Endothelial cell of umbilical vein (primary cell): ENCODE measurements at regions not wholly inside any gene's neighbourhood (a gene's known extent, or its start where the extent isn't known, plus 50 kb on each side); places are given as distances from the start of the nearest gene placed in this dataset.

Experiments
- BruUV-seq: library from RNA; stranded (reverse); fragments of 400-500 nt; replicated peaks from 2 replicates; lab custom pipeline; 2021; lab: Mats Ljungman, UMichigan
- CTCF ChIA-PET: fragments of 300-600, 350-600 bp; sonication (Branson Sonifier 250); formaldehyde crosslinking; loops from one replicate; lab custom pipeline; 2021; ENCODE audit warnings: antibody characterized with exemption, inconsistent platforms; lab: Charles Lee
- POLR2A ChIA-PET: fragments of 300-600, 350-600 bp; sonication (Branson Sonifier 250); formaldehyde crosslinking; loops from one replicate; lab custom pipeline; 2021; ENCODE audit warnings: antibody characterized with exemption, inconsistent platforms; lab: Charles Lee
- DNase-seq: peaks from one replicate; pipeline ENCODE4 v3.0.0-alpha.2; 2011; ENCODE audit warnings: low read depth, low spot score
- FAIRE-seq: peaks from 2 replicates; lab custom pipeline; 2011; peaks lifted over from hg19 to GRCh38; lab: Jason Lieb, UNC
- H2AFZ ChIP-seq: 2 replicates; pipeline ENCODE4 v1.6.0; 2012; ENCODE audit warnings: low read depth, low read length, control low read depth, inconsistent platforms
- H3K27ac ChIP-seq: 2 replicates; pipeline ENCODE4 v1.5.1; 2011; ENCODE audit warnings: low read depth, mild to moderate bottlenecking, control low read depth, low read length, moderate library complexity; ENCODE audit not compliant: insufficient read depth
- H3K27me3 ChIP-seq, 2 experiments: 2 replicates each; pipeline versions ENCODE4 v1.6.0 to v1.6.1; 2011; ENCODE audit warnings: low read length in 2 of 2, mixed read lengths in 1 of 2; ENCODE audit not compliant: control insufficient read depth in 2 of 2, insufficient read depth in 2 of 2
- H3K36me3 ChIP-seq, 2 experiments: 2 replicates in 1 of 2; 3 replicates in 1 of 2; pipeline ENCODE4 v1.5.1; 2011; ENCODE audit warnings: low read length in 2 of 2, mild to moderate bottlenecking in 1 of 2, moderate library complexity in 1 of 2; ENCODE audit not compliant: control insufficient read depth in 2 of 2, insufficient read depth in 2 of 2; ENCODE audit errors: extremely low read depth in 1 of 2
- H3K4me1 ChIP-seq: 3 replicates; pipeline ENCODE4 v1.5.1; 2011; ENCODE audit warnings: mild to moderate bottlenecking, low read length; ENCODE audit not compliant: control insufficient read depth, insufficient read depth; ENCODE audit errors: extremely low read depth
- H3K4me2 ChIP-seq: 2 replicates; pipeline ENCODE4 v1.6.1; 2011; ENCODE audit warnings: low read length, control low read depth, mixed read lengths; ENCODE audit not compliant: insufficient read depth
- H3K4me3 ChIP-seq, 3 experiments: fragments of 200-600 bp in 1 of 3; sonication (generic), shearing (Covaris generic) in 1 of 3; replicated peaks in 1 of 3; 2 replicates each; pipeline ENCODE4 v1.5.1; 2011 to 2016; ENCODE audit warnings: control low read depth in 3 of 3, low read length in 3 of 3, mild to moderate bottlenecking in 2 of 3, inconsistent platforms in 1 of 3, low read depth in 1 of 3, moderate library complexity in 1 of 3; ENCODE audit not compliant: insufficient read depth in 1 of 3
- H3K79me2 ChIP-seq: 2 replicates; pipeline ENCODE4 v1.6.0; 2012; ENCODE audit warnings: low read length, inconsistent platforms; ENCODE audit not compliant: control insufficient read depth, insufficient read depth
- H3K9ac ChIP-seq: replicated peaks from 2 replicates; pipeline ENCODE3; 2011; ENCODE audit warnings: low read length, control low read depth; ENCODE audit not compliant: insufficient read depth; ENCODE audit errors: extremely low read depth
- H3K9me1 ChIP-seq: replicated peaks from 3 replicates; pipeline ENCODE4 v1.6.0; 2011; ENCODE audit warnings: mild to moderate bottlenecking, low read length; ENCODE audit not compliant: control insufficient read depth, insufficient read depth; ENCODE audit errors: extremely low read depth
- H3K9me3 ChIP-seq: replicated peaks from 2 replicates; pipeline ENCODE4 v1.5.1; 2012; ENCODE audit warnings: low read length, inconsistent platforms; ENCODE audit not compliant: control insufficient read depth, insufficient read depth
- H4K20me1 ChIP-seq: replicated peaks from 2 replicates; pipeline ENCODE3; 2011; ENCODE audit warnings: mild to moderate bottlenecking, low read length; ENCODE audit not compliant: control insufficient read depth, insufficient read depth; ENCODE audit errors: extremely low read depth
- CTCF ChIP-seq, 2 donors: IDR thresholded peaks; 1 replicate in 1 of 2; 2 replicates in 1 of 2; pipeline ENCODE4 v1.5.1; 2011; ENCODE audit warnings: low read length in 2 of 2, mild to moderate bottlenecking in 2 of 2, moderate library complexity in 2 of 2, control low read depth in 1 of 2, inconsistent platforms in 1 of 2, low read depth in 1 of 2; ENCODE audit not compliant: insufficient read depth in 1 of 2; ENCODE audit errors: extremely low read depth in 1 of 2
- GATA2 ChIP-seq: IDR thresholded peaks from 2 replicates; pipeline ENCODE4 v1.7.0; 2011; ENCODE audit warnings: low read depth, mild to moderate bottlenecking, moderate library complexity, mixed read lengths, low read length; ENCODE audit not compliant: insufficient read length, insufficient read depth
- JUN ChIP-seq: IDR thresholded peaks from 2 replicates; pipeline ENCODE4 v1.6.1; 2011; ENCODE audit warnings: borderline replicate concordance, low read depth; ENCODE audit not compliant: insufficient read length, insufficient read depth
- MAX ChIP-seq: IDR thresholded peaks from 2 replicates; pipeline ENCODE4 v1.6.1; 2011; ENCODE audit not compliant: insufficient read depth, insufficient read length
- MYC ChIP-seq: IDR thresholded peaks from one replicate; pipeline ENCODE4 v1.6.1; 2011; ENCODE audit warnings: mild to moderate bottlenecking, low read depth, low read length
- POLR2A ChIP-seq: IDR thresholded peaks from 2 replicates; pipeline ENCODE4 v1.6.1; 2012; ENCODE audit warnings: low read depth, mild to moderate bottlenecking, control low read depth, low read length
- dilution Hi-C: fragments of 300-500 bp; cut with MboI; formaldehyde crosslinking; loops from one replicate; pipeline ENCODE4 v1.15.0; 2019; ENCODE audit warnings: low sequenced_read_pairs; ENCODE audit not compliant: extremely low pct_ligation_motif_present
- intact Hi-C: fragments of 100-400 bp; cut with micrococcal nuclease; formaldehyde crosslinking; loops from one replicate; pipeline ENCODE4 v1.10.0; 2022

DNA sequence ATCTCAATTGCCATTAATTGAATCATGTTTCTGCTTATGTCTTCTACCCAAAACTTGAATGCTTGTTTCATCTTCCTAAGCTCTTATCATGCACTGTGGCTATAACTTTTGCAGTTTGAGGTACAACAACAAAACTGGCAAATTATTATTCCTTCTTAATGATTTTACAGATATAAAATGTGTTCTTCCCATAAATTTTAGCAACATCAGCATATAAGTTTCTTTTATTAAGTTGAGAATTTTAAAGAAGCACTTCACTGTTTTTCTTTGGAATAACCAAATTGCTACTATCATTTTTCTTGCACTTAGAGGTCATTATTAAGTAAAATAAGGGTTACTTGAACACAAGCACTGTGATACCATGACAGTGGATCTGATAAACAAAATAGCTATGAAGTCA is 862.6 kb upstream of the CADM2 start:
- CTCF ChIA-PET: no interaction called here

More for the DNA sequence above, 862.6 kb upstream of the CADM2 start:
- Histone ChIP-seq H3K4me1 (no peaks in the 10 kb centered on the region), H3K79me2 (no peaks in the 10 kb centered on the region), H3K27me3 (no peaks in the 10 kb centered on the region), H2AFZ (no peak overlapping the region), H3K4me2 (no peak overlapping the region), H3K27ac (no peak overlapping the region), H3K4me3 (no peak overlapping the region), H3K9ac (no peak overlapping the region), H3K9me1 (no peaks in the 10 kb centered on the region), H3K36me3 (no peaks in the 10 kb centered on the region), H3K9me3 (peaks cover 1% of the 10 kb centered on the region), H4K20me1 (no peaks in the 10 kb centered on the region)
- FAIRE-seq: no peak
- dilution Hi-C loops (no loop called here), intact Hi-C loops (no loop called here)
- TF ChIP-seq CTCF (IDR thresholded peaks at IDR 0.05; ENCODE audit: extremely low read depth in 1 of 2, insufficient read depth in 1 of 2, low read depth in 1 of 2, low read length in 2 of 2) (no peak), JUN (no peak), MAX (no peak), POLR2A (no peak), MYC (no peak), GATA2 (no peak)
- DNase-seq: no peak
- no TSS peak for BruUV-seq
- POLR2A ChIA-PET: no interaction called here
